HG03108 (cell line): ENCODE measurements at regions not wholly inside any gene's neighbourhood (a gene's known extent, or its start where the extent isn't known, plus 50 kb on each side); places are given as distances from the start of the nearest gene placed in this dataset.
"Not testable (repeated sequence)": the region's sequence is repeated elsewhere in the genome, so short reads cannot be mapped to it uniquely, and the experiment has no call there.

Source experiments
- ATAC-seq: cut with Tn5 transposase; IDR thresholded peaks from one replicate; pipeline ENCODE4 v1.9.1; 2021; ENCODE audit warnings: moderate library complexity; ENCODE audit not compliant: unreplicated experiment

DNA sequence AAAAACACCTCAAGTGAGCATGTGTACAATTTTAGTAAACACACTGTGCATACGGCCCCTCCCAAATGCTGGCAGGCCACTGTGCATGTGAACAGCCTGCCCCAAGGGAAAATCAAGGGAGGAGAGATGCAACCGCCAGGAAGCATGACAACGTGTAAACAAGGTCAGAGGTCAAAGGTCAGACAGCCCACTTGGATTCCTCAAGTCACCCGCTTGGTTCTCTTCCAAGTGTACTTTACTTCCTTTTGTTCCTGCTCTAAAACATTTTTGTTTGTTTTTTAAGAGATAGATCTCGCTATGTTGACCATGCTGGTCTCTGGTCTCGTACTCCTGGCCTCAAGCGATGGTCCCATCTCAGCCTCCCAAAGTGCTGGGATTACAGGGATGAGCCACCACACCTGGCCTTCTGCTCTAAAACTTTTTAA lies 126.7 kb upstream of the SHB start:
- no peak for ATAC-seq

DNA sequence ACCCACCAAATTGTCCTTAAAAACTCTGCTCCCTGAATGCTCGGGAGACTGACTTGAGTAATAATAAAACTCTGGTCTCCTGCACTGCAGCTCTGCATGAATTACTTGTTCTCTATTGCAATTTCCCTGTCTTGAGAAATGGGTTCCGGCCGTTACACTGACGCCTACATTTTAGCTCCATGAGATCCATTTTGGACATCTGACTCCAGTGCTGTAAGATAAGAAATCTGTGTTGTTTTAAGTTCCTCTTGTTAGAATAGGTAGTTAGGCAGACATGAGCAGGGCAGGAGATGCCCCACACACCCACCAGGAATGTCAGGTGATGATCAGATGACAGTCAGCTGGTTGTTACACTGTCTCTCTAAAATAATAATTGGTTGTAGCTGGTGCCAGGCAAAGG lies 125.8 kb upstream of the SHB start:
- no peak for ATAC-seq

DNA sequence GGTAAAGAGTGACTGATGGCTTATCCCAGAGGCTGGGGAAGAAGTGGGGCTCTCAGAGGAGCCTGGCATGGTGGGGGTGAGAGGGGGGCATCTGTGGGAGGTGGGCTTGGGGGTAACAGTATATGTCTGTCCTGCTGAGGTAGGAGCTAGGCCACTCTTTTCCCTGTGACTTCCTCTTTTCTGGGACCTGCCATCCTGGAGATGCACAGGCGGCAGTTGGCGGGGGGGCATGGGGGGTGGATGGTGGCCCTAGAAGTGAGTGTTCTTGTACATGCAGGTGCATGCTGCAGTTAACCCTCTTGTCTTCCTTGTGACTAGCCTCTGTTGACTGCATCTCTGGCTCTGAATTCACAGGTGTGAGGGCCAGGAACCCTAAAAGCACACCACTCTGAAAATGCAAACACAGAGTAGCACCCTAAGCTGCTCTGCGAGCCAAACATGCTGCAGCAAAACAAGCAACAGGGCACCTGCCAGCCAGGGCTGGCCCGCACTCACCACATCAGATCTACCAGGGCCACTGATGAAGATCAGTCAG lies 123.8 kb upstream of the SHB start:
- ATAC-seq = no peak

DNA sequence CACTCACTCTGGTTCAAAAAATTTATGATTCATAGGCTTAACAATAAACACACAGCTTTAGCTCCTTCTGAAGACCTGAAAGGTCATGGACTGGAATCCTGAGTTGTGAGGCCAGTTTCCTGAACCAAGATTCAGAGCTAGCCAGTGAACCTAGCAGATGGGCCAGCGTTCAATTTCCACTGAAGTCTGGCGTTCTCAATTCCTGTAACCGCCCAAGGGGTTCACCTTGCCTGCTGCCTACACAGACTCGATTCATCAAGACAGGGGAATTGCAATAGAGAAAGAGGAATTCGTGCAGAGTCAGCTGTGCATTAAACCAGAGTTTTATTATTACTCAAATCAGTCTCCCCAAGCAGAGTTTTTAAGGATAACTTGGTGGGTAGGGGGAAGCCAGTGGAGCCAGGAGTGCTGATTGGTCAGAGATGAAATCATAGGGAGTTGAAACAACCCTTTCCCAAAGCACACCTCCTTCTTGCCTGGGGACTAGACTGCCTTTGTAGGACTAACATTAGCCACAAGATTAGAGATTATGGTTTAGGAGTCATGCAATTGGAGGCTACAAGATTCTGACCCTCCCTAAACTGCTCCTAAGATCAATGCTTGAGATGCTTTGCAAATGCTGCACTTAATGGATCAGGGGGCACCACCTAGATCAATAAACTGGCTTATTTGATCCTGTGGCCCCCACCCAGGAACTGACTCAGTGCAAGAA lies 117.5 kb upstream of the SHB start:
- no peak for ATAC-seq

DNA sequence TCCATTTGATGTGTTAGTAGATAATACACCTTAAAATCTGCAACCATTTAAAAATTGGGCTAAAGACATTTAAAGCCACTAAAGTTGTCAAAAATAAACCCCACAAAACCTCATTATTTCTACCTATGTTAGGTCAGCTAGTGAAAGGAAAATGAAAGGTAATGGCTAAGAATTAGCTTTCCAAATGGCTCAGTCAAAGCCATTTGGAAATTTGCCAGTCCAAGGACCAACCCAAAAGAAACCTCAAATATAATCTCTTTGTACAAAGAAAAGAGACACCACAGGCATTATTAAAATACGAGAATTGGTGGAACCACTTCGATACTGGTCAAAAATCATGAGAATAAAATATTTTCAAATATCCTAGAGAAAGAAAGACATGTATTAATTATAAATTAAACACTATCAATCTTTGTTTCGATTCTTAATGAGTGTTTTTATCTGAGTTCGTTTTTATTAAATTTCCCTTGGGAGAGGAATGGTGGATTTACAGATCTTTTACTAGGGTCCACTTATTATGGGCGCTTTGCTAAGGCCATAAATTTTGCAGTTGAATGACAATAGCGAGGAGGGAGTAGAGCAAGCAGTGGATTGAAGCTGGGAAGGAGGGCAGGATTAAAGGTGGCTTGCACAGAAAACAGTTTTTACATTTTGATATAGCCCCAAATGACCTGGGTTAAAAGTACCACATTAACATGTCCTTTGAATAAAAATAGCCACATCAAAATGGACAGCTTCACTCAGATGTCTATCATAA lies 116.8 kb upstream of the SHB start:
- no peak for ATAC-seq

GRCh38 chr9:38183994-38184568 lies 115.1 kb upstream of the SHB start:
- no peak for ATAC-seq

DNA sequence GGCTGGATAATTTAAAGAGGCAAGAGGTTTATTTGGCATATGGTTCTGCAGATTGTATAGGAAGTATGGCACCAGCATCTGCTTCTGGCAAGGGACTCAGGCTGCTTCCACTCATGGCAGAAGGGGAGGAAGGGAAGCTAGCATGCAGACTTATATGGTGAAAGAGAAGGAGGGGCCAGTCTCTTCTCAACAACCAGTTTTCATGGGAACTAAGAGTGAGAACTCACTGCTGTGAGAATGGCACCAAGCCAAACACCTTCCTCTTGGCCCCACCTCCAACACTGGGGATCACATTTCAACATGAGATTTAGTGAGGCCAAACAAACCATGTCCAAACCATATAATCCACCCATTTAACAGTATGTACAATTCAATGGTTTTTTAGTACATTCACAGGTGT lies 113.3 kb upstream of the SHB start:
- ATAC-seq = no peak

GRCh38 chr9:38181866-38182265 lies 112.8 kb upstream of the SHB start:
- ATAC-seq = no peak

GRCh38 chr9:38181232-38181631 lies 112.2 kb upstream of the SHB start:
- ATAC-seq = no peak

GRCh38 chr9:38180656-38181055 lies 111.6 kb upstream of the SHB start:
- no peak for ATAC-seq

GRCh38 chr9:38179965-38180364 lies 110.9 kb upstream of the SHB start:
- no peak for ATAC-seq

- ATAC-seq = no peak
These were observed 109.2 kb upstream of the SHB start for GRCh38 chr9:38178237-38178636.

GRCh38 chr9:38177680-38178079 lies 108.7 kb upstream of the SHB start:
- ATAC-seq = no peak

DNA sequence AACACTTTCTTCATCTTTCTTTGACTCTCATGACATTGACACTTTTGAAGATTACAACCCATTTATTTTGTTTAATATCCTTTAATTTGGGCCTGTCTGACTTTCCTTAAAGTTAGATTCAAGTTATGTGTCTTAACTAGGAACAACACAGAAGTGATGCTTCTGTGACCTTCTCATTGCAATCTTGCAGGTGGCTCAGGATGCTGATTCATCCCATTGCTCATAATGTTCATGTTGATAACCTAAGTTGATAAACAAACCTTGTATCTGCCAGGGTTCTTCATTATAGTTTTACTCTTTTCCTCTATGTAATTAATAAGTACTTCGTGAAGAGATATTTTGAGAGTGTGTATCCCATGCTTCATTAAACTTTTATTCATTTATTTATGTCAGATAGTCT lies 107.2 kb upstream of the SHB start:
- ATAC-seq = no peak

- no peak for ATAC-seq
These were observed 106.4 kb upstream of the SHB start for GRCh38 chr9:38175423-38175822.

DNA sequence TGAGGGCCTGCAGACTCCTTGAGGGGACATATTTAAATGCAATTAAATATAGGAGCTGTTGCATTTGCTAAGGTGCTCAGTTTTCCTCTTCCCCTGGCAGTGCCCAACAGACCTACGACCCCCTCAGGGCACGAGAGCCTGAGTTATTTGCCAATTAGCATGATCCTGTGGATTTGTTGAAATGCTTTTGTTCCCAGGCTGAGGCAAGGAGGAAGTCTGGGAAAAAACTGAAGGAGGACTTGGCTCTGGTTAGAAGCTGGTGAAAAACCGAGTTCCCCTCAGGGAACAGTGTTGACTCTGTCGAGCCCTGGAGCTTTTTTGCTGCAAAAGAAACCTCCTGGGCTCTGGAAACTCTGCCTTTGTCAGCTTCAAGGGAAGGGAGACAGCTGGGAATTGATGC lies 103.6 kb upstream of the SHB start:
- no peak for ATAC-seq

DNA sequence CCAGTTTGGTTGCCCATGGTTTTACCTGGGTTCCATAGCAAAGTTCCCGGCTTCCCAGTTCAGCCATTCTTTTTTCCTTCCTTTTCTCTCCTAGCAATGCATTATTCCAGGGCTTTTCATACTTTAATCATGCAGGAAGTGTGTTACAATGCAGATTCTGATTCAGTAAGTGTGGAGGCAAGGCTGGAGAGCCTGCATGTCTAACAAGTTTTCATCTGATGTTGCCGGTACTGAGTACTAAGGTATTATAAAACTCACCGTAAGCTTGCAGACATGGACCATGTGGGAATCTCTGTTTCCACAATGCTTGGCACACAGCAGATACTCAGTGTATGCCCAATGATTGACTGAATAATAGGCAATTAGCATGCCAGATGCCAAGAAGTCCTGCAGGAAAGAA lies 102.9 kb upstream of the SHB start:
- no peak for ATAC-seq

GRCh38 chr9:38171538-38171884 lies 102.5 kb upstream of the SHB start:
- no peak for ATAC-seq

- ATAC-seq = not testable (repeated sequence)
These were observed 101.9 kb upstream of the SHB start for GRCh38 chr9:38170763-38171537.

DNA sequence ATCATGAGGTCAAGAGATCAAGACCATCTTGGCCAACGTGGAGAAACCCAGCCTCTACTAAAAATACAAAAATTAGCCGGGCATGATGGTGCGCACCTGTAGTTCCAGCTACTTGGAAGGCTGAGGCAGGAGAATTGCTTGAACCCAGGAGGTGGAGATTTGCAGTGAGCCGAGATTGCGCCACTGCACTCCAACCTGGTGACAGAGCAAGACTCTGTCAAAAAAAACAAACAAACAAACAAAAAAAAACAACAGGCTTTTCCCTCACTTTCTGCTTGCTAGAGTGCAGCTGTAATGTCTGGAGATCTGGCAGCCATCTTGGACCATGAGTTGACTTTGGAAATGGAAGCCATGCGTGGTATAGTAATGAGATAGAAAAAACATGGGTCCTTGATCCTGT lies 101.1 kb upstream of the SHB start:
- ATAC-seq = not testable (repeated sequence)

- ATAC-seq = no peak
These were observed 97.5 kb upstream of the SHB start for GRCh38 chr9:38166501-38166900.
